HL-60 (cell line): ENCODE measurements at regions not wholly inside any gene's neighbourhood (a gene's known extent, or its start where the extent isn't known, plus 50 kb on each side); places are given as distances from the start of the nearest gene placed in this dataset.

ENCODE experiments used
- DNase-seq, 2 experiments: peaks; one replicate each; pipeline ENCODE4 v3.0.0-alpha.2; 2010 to 2020; ENCODE audit warnings: low read depth in 1 of 2, low spot score in 1 of 2
- H3K27ac ChIP-seq: fragments of 250-450 bp; sonication (Bioruptor Pico); replicated peaks from 2 replicates; pipeline ENCODE4 v1.5.1; 2020; ENCODE audit warnings: mild to moderate bottlenecking, moderate library complexity
- H3K27me3 ChIP-seq: fragments of 250-450 bp; sonication (Bioruptor Pico); 2 replicates; pipeline ENCODE4 v1.5.1; 2021; ENCODE audit warnings: mild to moderate bottlenecking, moderate library complexity; ENCODE audit not compliant: insufficient read depth, poor library complexity, severe bottlenecking
- H3K4me3 ChIP-seq: replicated peaks from 2 replicates; pipeline ENCODE4 v1.5.1; 2011; ENCODE audit warnings: mild to moderate bottlenecking, control low read depth, low read length; ENCODE audit not compliant: insufficient read depth
- GABPA ChIP-seq: IDR thresholded peaks from 2 replicates; pipeline ENCODE4 v1.6.1; 2012; ENCODE audit warnings: low read depth
- POLR2AphosphoS5 ChIP-seq: IDR thresholded peaks from 2 replicates; pipeline ENCODE4 v1.6.1; 2012; ENCODE audit warnings: low read depth
- SPI1 ChIP-seq: IDR thresholded peaks from 2 replicates; pipeline ENCODE4 v1.6.1; 2012; ENCODE audit warnings: low read depth, mild to moderate bottlenecking, borderline replicate concordance
- TF ChIP-seq, protein P1 (sequence below): IDR thresholded peaks from one replicate; pipeline ENCODE4 v1.5.1; 2011; ENCODE audit warnings: low read length, control low read depth, inconsistent platforms; ENCODE audit not compliant: insufficient read depth
- TF ChIP-seq, protein P2 (sequence below): IDR thresholded peaks from 2 replicates; pipeline ENCODE4 v1.6.1; 2012; ENCODE audit warnings: low read depth; ENCODE audit not compliant: insufficient replicate concordance

DNA sequence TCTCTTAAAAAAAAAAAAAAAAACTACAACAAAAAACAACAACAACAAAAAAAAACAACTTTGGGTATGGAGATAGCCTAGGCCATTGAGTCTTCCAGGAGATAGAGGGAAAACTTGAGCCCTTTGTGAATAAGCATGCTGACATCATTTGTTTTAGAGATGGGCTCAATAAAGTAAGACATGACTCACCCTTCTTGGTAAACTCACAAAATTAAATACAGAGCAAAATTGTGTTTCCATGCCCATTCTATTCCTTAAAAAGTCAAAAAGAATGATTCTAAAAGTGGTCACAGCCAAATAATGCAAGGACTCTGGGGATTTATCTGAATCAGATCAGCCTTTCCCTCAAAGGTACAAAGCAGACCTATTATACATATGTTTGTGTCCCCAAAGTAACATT lies 117.4 kb downstream of the ETAA1 start:
- H3K27ac ChIP-seq = no peak overlapping the region
- no peak overlapping the region for H3K4me3 ChIP-seq
- no peak for DNase-seq
- H3K27me3 ChIP-seq = no peaks in the 10 kb centered on the region
- TF ChIP-seq, protein P1, sequence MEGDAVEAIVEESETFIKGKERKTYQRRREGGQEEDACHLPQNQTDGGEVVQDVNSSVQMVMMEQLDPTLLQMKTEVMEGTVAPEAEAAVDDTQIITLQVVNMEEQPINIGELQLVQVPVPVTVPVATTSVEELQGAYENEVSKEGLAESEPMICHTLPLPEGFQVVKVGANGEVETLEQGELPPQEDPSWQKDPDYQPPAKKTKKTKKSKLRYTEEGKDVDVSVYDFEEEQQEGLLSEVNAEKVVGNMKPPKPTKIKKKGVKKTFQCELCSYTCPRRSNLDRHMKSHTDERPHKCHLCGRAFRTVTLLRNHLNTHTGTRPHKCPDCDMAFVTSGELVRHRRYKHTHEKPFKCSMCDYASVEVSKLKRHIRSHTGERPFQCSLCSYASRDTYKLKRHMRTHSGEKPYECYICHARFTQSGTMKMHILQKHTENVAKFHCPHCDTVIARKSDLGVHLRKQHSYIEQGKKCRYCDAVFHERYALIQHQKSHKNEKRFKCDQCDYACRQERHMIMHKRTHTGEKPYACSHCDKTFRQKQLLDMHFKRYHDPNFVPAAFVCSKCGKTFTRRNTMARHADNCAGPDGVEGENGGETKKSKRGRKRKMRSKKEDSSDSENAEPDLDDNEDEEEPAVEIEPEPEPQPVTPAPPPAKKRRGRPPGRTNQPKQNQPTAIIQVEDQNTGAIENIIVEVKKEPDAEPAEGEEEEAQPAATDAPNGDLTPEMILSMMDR = no peak
- no peak for TF ChIP-seq SPI1
- TF ChIP-seq, protein P2, sequence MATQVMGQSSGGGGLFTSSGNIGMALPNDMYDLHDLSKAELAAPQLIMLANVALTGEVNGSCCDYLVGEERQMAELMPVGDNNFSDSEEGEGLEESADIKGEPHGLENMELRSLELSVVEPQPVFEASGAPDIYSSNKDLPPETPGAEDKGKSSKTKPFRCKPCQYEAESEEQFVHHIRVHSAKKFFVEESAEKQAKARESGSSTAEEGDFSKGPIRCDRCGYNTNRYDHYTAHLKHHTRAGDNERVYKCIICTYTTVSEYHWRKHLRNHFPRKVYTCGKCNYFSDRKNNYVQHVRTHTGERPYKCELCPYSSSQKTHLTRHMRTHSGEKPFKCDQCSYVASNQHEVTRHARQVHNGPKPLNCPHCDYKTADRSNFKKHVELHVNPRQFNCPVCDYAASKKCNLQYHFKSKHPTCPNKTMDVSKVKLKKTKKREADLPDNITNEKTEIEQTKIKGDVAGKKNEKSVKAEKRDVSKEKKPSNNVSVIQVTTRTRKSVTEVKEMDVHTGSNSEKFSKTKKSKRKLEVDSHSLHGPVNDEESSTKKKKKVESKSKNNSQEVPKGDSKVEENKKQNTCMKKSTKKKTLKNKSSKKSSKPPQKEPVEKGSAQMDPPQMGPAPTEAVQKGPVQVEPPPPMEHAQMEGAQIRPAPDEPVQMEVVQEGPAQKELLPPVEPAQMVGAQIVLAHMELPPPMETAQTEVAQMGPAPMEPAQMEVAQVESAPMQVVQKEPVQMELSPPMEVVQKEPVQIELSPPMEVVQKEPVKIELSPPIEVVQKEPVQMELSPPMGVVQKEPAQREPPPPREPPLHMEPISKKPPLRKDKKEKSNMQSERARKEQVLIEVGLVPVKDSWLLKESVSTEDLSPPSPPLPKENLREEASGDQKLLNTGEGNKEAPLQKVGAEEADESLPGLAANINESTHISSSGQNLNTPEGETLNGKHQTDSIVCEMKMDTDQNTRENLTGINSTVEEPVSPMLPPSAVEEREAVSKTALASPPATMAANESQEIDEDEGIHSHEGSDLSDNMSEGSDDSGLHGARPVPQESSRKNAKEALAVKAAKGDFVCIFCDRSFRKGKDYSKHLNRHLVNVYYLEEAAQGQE = no peak
- TF ChIP-seq GABPA = no peak
- TF ChIP-seq POLR2AphosphoS5 = no peak

DNA sequence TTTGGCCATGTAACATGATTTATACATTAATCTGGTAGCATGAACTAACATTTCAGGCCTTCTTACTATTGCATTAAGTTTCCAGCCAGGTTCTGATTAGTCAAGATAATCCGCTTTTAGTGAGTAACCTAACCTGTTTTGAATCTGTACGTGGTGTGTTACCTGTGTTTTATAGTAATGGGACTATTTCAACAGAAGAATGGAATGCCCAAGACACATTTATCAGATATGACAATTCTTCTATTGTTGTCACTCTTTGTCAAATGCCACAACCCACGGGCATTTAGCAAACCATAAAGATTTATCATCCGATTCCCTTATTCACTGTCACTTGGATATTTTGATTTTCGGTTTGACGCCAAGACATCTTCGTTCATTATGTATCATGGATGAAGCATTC lies 117.9 kb downstream of the ETAA1 start:
- Histone ChIP-seq H3K27me3 (no peaks in the 10 kb centered on the region), H3K27ac (no peak overlapping the region), H3K4me3 (no peak overlapping the region)
- no peak for TF ChIP-seq SPI1
- TF ChIP-seq, protein P2 = no peak
- TF ChIP-seq, protein P1 = no peak
- no peak for TF ChIP-seq GABPA
- no peak for TF ChIP-seq POLR2AphosphoS5
- DNase-seq = no peak

DNA sequence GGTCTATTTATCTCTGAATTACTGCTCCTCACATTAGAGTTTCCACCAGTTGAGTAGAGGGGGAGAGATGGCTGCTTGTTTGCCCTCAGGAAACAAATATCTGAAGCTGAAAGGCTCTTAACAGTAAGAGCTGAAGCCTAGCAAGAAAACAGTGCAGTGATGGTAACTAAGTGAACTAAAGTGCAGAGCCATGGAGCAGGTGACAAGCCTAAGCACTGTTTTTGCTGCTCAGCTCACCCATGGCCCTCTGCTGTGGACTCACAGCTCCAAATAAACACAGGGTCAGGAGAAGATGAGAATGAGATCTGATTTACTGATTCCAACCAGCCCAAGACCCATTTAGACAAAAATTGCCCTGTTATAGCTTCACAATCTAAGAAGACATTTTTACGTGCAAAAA lies 118.4 kb downstream of the ETAA1 start:
- no peak for TF ChIP-seq POLR2AphosphoS5
- no peak for TF ChIP-seq GABPA
- TF ChIP-seq, protein P1 = no peak
- TF ChIP-seq, protein P2 = no peak
- TF ChIP-seq SPI1 = no peak
- Histone ChIP-seq H3K4me3 (no peak overlapping the region), H3K27me3 (no peaks in the 10 kb centered on the region), H3K27ac (no peak overlapping the region)
- no peak for DNase-seq
